AG10803 (cell line): ENCODE measurements at regions not wholly inside any gene's neighbourhood (a gene's known extent, or its start where the extent isn't known, plus 50 kb on each side); places are given as distances from the start of the nearest gene placed in this dataset.
"Not testable (repeated sequence)": the region's sequence is repeated elsewhere in the genome, so short reads cannot be mapped to it uniquely, and the experiment has no call there.

ENCODE experiments used
- DNase-seq: peaks from one replicate; pipeline ENCODE4 v3.0.0; 2010; ENCODE audit warnings: low read depth
- H3K4me3 ChIP-seq: 2 replicates; pipeline ENCODE4 v1.5.1; 2011; ENCODE audit warnings: mild to moderate bottlenecking, low read length, control low read depth
- TF ChIP-seq, protein P1 (sequence below): conservative IDR thresholded peaks from 2 replicates; pipeline ENCODE4 v1.5.1; 2011; ENCODE audit warnings: mild to moderate bottlenecking, low read length, control low read depth, inconsistent platforms

DNA sequence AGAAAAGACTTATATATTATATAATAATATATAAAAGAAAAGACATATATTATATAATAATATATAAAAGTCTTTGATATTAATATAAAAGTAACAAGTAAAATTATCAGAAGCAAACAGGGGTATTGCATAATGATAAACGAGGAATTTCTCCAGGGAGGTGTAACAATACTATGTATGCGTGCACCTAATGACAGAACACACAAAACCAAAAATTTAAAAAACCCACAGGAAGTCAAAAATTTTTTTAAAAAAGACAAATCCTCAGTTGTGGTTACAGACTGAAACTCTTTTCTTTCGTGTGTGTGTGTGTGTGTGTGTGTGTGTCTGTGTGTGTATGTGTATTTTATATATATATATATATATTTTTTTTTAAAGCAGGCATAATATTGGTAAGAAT, 279.2 kb upstream of the DPP6 start:
- no peak for DNase-seq
- no peak overlapping the region for H3K4me3 ChIP-seq
- TF ChIP-seq, protein P1, sequence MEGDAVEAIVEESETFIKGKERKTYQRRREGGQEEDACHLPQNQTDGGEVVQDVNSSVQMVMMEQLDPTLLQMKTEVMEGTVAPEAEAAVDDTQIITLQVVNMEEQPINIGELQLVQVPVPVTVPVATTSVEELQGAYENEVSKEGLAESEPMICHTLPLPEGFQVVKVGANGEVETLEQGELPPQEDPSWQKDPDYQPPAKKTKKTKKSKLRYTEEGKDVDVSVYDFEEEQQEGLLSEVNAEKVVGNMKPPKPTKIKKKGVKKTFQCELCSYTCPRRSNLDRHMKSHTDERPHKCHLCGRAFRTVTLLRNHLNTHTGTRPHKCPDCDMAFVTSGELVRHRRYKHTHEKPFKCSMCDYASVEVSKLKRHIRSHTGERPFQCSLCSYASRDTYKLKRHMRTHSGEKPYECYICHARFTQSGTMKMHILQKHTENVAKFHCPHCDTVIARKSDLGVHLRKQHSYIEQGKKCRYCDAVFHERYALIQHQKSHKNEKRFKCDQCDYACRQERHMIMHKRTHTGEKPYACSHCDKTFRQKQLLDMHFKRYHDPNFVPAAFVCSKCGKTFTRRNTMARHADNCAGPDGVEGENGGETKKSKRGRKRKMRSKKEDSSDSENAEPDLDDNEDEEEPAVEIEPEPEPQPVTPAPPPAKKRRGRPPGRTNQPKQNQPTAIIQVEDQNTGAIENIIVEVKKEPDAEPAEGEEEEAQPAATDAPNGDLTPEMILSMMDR, result no peak

GRCh38 chr7:153776940-153777339, 275.3 kb upstream of the DPP6 start:
- DNase-seq, result not testable (repeated sequence)

DNA sequence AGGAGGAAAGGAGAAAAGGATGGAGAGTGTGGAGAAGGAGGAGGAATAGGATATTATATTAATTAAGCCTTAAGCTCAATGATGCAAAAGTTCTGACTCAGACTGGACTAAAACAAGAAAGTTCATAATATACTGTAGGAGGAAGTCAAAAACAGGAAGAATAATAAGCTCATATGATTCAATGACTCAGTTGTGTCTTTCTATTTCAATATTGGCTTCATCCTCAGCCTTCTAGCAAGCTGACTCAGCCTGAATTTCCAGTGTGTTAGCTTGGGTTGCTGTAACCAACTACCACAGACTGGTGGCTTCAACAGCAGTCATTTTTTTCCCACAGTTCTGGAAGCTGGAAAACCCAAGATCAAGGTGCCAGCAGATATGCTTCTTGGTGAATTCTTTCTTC, 254.8 kb upstream of the DPP6 start:
- DNase-seq, H3K4me3 ChIP-seq: not testable (repeated sequence)

More at GRCh38 chr7:153776940-153777339, 275.3 kb upstream of the DPP6 start:
- not testable (repeated sequence) for H3K4me3 ChIP-seq

GRCh38 chr7:153808117-153808516, 244.1 kb upstream of the DPP6 start:
- TF ChIP-seq, protein P1, result no peak

DNA sequence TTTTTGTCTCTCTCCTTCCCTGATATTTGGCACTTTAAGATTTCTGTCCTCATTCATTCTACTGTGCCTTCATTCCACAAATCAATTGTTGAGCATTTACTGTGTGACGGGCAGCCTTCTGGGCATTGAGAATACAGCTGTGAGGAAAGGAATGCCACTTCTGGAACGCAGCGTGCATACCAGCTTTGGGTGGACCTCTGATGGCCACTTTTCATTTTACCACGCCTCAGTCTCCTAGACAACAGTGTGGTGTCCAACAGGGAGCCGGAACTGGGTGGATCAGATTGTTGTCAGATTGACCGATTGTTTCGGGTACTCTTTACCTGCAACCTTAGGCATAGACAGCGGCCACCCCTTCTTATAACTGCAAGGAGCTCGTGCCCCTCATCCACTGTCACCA, 222.7 kb upstream of the DPP6 start:
- H3K4me3 ChIP-seq, result no peak overlapping the region
- TF ChIP-seq, protein P1, result no peak
- no peak for DNase-seq

More at GRCh38 chr7:153808117-153808516, 244.1 kb upstream of the DPP6 start:
- no peak for DNase-seq
- H3K4me3 ChIP-seq, result no peak overlapping the region

DNA sequence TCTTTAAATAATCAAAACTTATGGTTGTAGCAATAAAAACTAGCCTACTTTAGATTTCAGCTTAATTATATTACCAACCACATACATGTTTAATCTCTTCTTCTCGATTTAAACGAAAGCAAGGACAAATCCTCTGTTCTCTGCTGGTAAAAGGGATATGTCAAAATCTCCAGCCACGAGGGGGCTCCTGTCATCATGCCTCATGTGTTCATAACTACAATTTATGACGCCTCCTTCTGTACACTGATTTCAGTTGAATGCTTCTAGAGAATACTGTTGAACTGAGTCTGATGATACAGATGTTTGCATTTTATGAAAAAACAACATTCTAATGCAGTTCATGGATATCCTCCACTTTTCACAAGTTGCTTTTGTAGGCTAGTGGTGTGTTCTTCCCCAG, 220.0 kb upstream of the DPP6 start:
- TF ChIP-seq, protein P1, result no peak
- DNase-seq, result no peak
- no peak overlapping the region for H3K4me3 ChIP-seq

DNA sequence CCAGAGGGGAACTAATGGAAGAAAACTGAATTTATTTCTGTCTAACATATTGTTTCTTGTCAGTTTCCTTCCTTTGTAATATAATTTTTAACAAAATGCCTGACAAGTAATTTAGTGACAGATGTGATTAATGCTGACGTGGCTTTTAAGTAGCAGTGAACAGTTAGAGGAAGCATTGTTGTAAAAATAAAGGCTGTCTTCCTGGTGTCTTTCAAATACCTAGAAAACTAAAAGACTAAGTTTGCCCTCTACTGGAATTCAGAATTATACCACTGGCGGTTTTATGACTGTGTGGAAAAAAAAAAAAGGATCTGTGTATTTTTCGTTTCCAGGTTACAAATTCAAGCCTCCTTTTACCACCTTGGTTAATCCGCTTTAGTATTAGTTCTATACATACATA, 217.1 kb upstream of the DPP6 start:
- no peak overlapping the region for H3K4me3 ChIP-seq
- DNase-seq, result no peak
- TF ChIP-seq, protein P1, result no peak

DNA sequence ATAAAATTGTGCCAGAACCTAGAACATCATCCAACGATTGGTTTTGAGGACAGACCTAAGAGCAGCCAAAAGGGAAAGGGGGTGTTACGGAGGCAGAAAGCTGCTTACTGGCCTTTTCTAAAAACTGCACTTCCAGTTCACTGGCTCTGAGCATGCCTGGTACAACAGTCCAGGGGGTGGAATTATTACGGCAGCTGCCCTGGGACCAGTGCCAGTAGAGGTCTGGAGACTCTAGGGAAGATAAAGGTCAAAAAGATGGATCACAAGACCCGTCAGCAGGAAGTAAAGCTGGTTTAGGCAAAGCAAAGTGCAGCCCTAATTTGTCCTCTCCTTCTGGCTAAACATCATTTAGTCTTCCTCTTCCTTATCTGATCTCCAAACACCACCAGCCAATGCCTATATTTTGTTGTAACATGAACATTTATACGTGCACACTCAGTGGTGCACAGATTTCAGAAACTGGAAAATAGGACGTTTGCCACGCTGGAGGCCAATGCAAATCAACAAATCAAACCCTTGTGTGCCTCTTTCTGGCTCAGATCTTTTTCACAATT, 216.4 kb upstream of the DPP6 start:
- H3K4me3 ChIP-seq, result no peak overlapping the region
- TF ChIP-seq, protein P1, result no peak
- no peak for DNase-seq
